ENCODE measurements at regions not wholly inside any gene's neighbourhood (a gene's known extent, or its start where the extent isn't known, plus 50 kb on each side); places are given as distances from the start of the nearest gene placed in this dataset.

GRCh38 chr14:104390941-104391901, 188.3 kb upstream of the C14orf180 start:
- TF ChIP-seq CTCF (conservative IDR thresholded peaks at IDR 0.05 in 1 of 2, IDR thresholded peaks at IDR 0.05 in 1 of 2; ENCODE audit: low read depth in 1 of 2, low read length in 2 of 2) (no peak), EZH2 (IDR thresholded peaks at IDR 0.05; ENCODE audit: low read length, missing control alignments) (no peak)
